ENCODE measurements at regions not wholly inside any gene's neighbourhood (a gene's known extent, or its start where the extent isn't known, plus 50 kb on each side); places are given as distances from the start of the nearest gene placed in this dataset.

DNA sequence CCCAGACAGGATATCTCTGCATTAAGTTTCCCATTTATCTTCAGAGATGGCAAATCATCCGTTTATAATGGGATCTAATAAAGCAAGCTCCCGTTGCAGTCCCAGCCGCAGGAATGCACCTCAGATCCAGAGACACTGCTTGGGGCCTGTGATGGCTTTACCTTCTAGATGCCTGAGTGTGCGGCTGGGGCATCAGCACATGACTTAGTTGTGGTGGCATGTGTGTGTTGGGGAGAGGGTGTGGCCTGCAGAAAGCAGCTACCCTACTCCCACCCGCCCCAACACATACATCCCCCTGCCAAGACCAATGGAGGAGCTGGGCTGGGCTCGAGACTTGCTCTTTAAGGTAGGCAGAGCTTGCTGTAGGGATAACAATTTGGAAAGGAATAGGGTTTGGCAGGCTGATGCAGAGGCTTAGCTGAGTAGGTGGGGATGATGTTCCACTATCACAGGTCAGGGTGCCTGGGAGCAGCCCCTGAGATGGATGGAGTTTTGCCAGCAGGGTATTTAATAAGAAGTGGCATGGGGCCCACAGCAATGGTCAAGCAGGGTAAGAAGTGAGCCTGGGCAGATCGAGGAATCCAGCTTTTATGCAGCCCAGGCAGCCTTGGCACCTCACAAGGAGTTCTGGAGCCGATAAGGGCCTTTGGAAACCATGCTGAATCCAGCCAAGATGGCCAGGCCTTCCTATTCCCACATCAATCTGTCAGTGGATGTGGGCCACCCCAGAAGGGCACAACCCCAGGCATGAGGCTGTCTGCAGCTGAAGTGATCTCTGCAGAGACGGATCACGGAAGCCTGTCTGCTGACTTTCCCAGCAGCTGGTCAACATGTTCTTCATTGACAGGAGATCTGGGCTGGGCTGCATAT lies 601.3 kb downstream of the BUD13 start:
- DNase-seq (ENCODE audit: low read depth in 1 of 2, low spot score in 1 of 2): no peak

DNA sequence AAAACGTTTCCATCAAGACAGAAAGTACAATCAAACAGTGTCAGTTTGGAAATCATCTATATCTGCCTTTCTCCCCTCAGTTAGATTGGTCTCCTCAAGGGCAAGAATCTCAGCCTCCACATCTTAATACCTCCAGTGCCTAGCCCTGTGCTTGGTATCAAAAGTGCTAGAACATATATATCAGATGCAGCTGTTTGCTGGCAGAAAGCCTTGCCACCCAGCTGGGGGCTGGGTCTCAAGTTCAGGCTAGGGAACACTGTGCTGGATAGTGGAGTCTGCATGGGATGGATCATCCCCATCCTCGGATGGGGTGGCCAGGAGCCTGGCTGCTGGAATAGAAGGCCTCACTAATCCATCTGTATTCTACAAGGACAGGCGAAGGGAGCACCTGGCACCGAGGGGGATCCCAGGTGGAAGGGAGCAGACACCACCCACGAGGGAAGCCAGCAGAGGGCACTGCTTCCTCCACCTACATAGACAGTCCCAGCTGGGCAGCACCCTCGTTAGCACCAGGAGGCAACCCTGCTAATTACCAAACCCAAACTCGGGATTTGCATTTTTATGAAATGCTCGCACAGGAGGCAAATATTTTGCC lies 602.2 kb downstream of the BUD13 start:
- no peak for DNase-seq (ENCODE audit: low read depth in 1 of 2, low spot score in 1 of 2)

DNA sequence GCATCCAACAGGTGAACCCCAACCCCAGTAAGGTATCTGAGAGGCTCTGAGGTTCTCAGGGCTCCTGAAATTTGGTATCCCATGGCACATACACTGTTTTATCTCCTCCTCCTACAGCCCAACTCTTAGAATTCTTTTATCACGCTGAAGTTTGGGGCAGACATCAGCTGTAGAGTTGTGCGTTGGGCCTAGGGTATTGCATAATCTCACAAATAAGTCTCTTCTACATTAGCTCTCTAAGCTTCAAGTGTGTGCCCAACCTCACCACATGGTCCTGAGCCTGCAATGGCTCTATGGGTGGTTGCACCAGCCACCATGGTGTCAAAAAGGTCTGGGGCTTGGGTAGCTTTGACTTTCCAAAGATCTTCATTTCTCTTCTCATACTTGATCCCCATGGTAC lies 603.0 kb downstream of the BUD13 start:
- DNase-seq (ENCODE audit: low read depth in 1 of 2, low spot score in 1 of 2): no peak

GRCh38 chr11:116168459-116168787 lies 604.4 kb downstream of the BUD13 start:
- DNase-seq (ENCODE audit: low read depth in 1 of 2, low spot score in 1 of 2): no peak

GRCh38 chr11:116167706-116168458 lies 604.9 kb downstream of the BUD13 start:
- no peak for DNase-seq (ENCODE audit: low read depth in 1 of 2, low spot score in 1 of 2)

DNA sequence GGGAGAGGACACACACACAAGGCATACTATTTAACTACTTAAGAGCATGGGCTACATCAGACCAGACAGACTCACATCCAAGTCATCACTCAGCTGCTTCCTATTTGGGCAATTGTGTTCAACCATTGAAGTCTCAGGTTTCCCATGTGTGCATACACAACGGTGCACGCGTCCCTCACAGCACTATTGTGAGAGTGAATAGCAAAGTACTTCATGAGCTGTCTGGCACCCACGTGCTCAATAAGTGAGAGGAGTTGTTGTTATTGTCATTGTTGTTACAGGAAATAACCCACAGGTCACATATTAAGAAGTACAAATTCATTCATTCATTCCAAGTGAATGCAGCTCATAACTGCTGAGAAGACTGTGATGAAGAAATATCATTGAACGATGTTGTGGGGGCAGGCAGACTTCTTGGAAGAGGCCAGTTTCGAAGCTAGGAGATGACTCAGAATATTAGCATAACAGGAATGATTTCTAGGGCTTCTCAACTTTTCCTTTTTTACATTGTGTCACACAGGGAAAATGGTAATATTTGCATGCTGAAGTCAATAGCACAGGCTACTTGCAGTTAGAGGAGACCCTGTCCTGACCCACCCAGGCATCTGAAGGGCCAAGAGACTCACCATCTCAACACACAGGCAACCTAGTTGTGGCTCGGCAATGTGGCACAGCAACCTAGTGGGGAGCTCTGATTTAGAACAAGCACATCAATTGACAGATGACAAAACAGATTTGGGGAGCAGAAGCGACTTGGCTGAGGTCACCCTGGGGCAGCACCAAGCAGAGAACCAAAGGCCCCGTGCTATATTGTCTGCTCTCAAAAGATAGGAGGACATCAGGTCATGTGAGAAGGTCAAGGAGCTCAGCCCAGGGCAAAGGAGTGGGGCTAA lies 606.0 kb downstream of the BUD13 start:
- no peak for DNase-seq (ENCODE audit: low read depth in 1 of 2, low spot score in 1 of 2)

GRCh38 chr11:116164843-116165242 lies 607.9 kb downstream of the BUD13 start:
- DNase-seq (ENCODE audit: low read depth in 1 of 2, low spot score in 1 of 2): no peak

DNA sequence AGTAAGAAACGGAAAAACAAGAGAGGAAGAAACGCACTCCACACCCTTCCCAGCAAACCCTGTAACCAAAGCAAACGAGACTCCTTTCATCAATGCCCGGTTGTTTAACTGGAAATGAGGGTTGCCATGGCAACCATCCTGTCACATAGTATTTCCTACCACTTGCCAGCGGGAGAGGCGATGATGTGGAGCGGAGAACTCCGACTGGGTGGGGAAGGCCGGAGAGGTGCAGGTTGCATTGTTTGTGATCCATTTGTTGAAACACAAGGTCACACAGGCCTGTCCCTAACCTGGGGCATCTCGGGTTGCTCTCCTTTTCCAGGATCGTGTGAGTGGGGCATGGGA lies 609.9 kb downstream of the BUD13 start:
- no peak for DNase-seq (ENCODE audit: low read depth in 1 of 2, low spot score in 1 of 2)

DNA sequence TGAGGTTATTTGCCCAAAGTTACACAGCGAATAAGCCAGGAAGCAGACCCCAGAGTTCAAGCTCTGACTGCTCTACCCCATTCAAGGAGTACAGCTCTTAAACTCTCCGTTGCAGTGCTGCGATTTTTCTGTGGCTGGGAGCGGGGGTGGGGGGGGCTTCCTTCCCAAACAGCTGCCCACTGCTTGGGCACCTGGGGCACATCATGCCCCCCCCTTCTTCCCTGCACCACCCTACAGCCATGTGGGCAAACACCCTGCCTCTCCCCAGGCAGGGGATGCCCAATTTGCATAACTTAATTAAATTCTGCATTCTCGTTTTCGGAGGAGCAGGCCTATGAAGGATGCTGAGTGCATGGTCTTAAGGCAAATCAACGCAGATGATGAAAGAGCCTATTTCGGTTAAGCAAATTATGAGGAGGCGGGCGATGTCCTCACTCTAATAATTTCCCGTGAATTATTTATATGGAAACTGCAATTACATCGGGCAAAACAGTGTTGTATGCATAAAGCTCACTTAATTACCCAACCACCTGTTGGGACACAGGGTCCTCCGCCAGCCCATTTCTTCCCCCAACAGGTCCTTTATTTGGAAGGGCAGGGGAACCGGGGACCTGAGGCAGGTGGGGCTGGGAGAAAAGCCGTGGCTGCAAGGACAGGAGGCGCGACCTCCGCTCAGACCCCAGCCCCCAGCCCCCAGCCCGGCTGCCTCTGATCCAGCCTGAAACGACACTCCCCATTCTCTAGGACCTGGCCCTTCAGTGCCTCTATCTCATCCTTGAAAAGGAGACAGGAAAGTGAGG lies 610.5 kb downstream of the BUD13 start:
- no peak for DNase-seq (ENCODE audit: low read depth in 1 of 2, low spot score in 1 of 2)

DNA sequence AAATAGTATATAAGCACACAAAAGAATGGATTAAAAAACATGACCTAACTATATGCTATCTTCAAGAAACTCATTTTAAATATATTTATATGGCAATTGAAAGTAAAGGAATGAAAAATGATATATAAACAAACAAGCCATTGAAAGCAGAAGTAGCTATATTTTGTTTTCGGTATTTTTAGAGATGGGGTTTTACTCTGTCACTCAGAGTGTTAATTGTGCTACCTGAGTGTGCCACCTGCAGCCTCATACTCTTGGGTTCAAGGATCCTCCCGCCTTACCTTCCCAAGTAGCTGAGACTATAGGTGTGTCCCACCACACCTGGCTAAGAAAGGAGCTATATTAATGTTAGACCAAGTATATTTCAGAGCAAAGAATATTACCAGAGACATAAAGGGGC lies 624.1 kb downstream of the BUD13 start:
- DNase-seq (ENCODE audit: low read depth in 1 of 2, low spot score in 1 of 2): no peak

- DNase-seq (ENCODE audit: low read depth in 1 of 2, low spot score in 1 of 2): no peak
Observed at GRCh38 chr11:116148056-116148455, 624.7 kb downstream of the BUD13 start.

- DNase-seq (ENCODE audit: low read depth in 1 of 2, low spot score in 1 of 2): no peak
Observed at GRCh38 chr11:116145187-116145865, 627.5 kb downstream of the BUD13 start.

GRCh38 chr11:116144387-116144958 lies 628.3 kb downstream of the BUD13 start:
- DNase-seq (ENCODE audit: low read depth in 1 of 2, low spot score in 1 of 2): no peak

- no peak for DNase-seq (ENCODE audit: low read depth in 1 of 2, low spot score in 1 of 2)
Observed at GRCh38 chr11:116138280-116138679, 634.1 kb upstream of the CADM1 start.

- no peak for DNase-seq (ENCODE audit: low read depth in 1 of 2, low spot score in 1 of 2)
Observed at GRCh38 chr11:116137753-116138152, 633.5 kb upstream of the CADM1 start.

DNA sequence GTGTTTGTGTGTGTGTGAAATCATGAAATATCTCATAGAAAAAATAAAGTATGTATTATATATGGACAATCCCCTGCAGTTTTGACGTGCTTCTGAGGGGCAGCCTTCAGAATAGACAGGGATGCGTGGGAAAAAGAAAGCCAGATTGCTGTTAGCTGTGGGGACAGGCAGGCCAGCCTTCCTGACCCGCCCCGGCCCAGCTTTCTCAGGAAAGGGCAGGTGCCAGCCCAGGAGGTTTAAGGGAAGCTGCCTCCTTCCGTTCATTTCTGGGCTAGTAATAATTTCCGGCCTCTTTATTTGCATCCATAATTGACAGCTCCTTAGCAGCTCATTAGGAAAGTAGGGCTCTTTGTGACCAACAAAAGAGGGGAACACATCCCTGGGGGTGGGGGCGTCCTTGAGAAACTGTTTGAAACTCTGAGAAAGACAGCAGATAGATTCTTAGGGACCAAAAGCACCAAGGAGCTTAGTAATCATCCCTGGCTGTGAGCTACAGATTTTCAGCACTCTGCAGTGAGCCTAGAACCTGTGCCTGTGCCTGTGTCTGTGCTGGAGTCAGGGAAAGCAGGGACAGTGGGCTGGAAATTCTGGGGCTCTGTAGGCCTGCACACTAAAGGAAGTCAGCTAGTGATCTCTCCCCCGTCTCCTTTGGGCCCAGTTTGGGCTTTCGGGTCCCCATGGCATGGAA lies 632.9 kb upstream of the CADM1 start:
- no peak for DNase-seq (ENCODE audit: low read depth in 1 of 2, low spot score in 1 of 2)

- no peak for DNase-seq (ENCODE audit: low read depth in 1 of 2, low spot score in 1 of 2)
Observed at GRCh38 chr11:116135891-116136290, 631.7 kb upstream of the CADM1 start.

DNA sequence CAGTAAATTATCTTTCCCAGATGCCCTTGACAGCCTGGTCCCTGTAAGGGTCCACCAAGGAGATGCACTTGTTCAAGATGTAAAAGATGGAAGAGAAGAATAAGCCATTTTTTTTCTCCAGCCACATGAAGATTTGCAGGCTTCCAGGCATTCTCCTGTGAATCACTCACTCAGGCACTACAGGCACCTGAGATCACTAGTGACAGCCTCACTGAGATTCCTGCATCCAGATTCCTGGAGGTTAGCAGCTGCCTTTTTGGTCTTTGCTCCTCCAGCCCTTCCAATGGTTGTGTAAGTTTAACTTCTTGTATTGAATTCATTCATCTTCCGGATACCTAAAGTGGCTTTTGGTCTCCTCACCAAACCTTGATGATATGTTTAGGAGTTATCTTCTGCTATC lies 630.2 kb upstream of the CADM1 start:
- DNase-seq (ENCODE audit: low read depth in 1 of 2, low spot score in 1 of 2): no peak

All from stimulated activated CD4-positive, alpha-beta T cell treated with anti-CD3 and anti-CD28 coated beads, Interleukin-15, amount 100 ng/mL, for 1 hour (primary cell).